ENCODE measurements at regions not wholly inside any gene's neighbourhood (a gene's known extent, or its start where the extent isn't known, plus 50 kb on each side); places are given as distances from the start of the nearest gene placed in this dataset.

- no peak overlapping the region for H3K9ac ChIP-seq (ENCODE audit: low read length)
- no peaks in the 10 kb centered on the region for H4K20me1 ChIP-seq (ENCODE audit: insufficient read depth, low read length)
- H3K27me3 ChIP-seq (replicated peaks; ENCODE audit: insufficient read depth, low read length): no peaks in the 10 kb centered on the region
- H3K4me1 ChIP-seq (ENCODE audit: low read length): no peaks in the 10 kb centered on the region
- H3K79me2 ChIP-seq (ENCODE audit: low read length): no peaks in the 10 kb centered on the region
- H3K9me3 ChIP-seq (replicated peaks; ENCODE audit: insufficient read depth, low read length): no peaks in the 10 kb centered on the region
- DNase-seq: no peak
- H3K4me3 ChIP-seq (ENCODE audit: low read length): no peak overlapping the region
- no peaks in the 10 kb centered on the region for H3F3A ChIP-seq (ENCODE audit: insufficient read depth, low read length)
- H3K9me2 ChIP-seq (replicated peaks; ENCODE audit: insufficient read depth, low read length): no peaks in the 10 kb centered on the region
- H2AFZ ChIP-seq (ENCODE audit: low read length): no peak overlapping the region
- H3K36me3 ChIP-seq (replicated peaks; ENCODE audit: insufficient read depth, low read length): no peaks in the 10 kb centered on the region
- H3K4me2 ChIP-seq (ENCODE audit: low read depth, low read length): no peak overlapping the region
- TF ChIP-seq CTCF (IDR thresholded peaks at IDR 0.05; ENCODE audit: low read length) (no peak), EZH2phosphoT487 (IDR thresholded peaks at IDR 0.05; ENCODE audit: low read length) (no peak), EZH2 (optimal IDR thresholded peaks at IDR 0.05; ENCODE audit: low read depth, low read length) (no peak)
- no peak overlapping the region for H3K27ac ChIP-seq (ENCODE audit: low read length)
Measured at GRCh38 chr2:198638577-198638976, 819.2 kb downstream of the SATB2 start.

- H3K4me2 ChIP-seq (ENCODE audit: low read depth, low read length): no peak overlapping the region
- H4K20me1 ChIP-seq (ENCODE audit: insufficient read depth, low read length): no peaks in the 10 kb centered on the region
- TF ChIP-seq EZH2phosphoT487 (IDR thresholded peaks at IDR 0.05; ENCODE audit: low read length): no peak
- no peak for TF ChIP-seq CTCF (IDR thresholded peaks at IDR 0.05; ENCODE audit: low read length)
- H2AFZ ChIP-seq (ENCODE audit: low read length): no peak overlapping the region
- H3K9ac ChIP-seq (ENCODE audit: low read length): no peak overlapping the region
- no peaks in the 10 kb centered on the region for H3K79me2 ChIP-seq (ENCODE audit: low read length)
- H3K4me1 ChIP-seq (ENCODE audit: low read length): no peaks in the 10 kb centered on the region
- no peaks in the 10 kb centered on the region for H3K27me3 ChIP-seq (replicated peaks; ENCODE audit: insufficient read depth, low read length)
- no peaks in the 10 kb centered on the region for H3K9me2 ChIP-seq (replicated peaks; ENCODE audit: insufficient read depth, low read length)
- H3K36me3 ChIP-seq (replicated peaks; ENCODE audit: insufficient read depth, low read length): no peaks in the 10 kb centered on the region
- H3K4me3 ChIP-seq (ENCODE audit: low read length): no peak overlapping the region
- DNase-seq: no peak
- no peak overlapping the region for H3K27ac ChIP-seq (ENCODE audit: low read length)
- H3K9me3 ChIP-seq (replicated peaks; ENCODE audit: insufficient read depth, low read length): no peaks in the 10 kb centered on the region
- no peaks in the 10 kb centered on the region for H3F3A ChIP-seq (ENCODE audit: insufficient read depth, low read length)
Measured at GRCh38 chr2:198630384-198630783, 826.0 kb downstream of the PLCL1 start.

GRCh38 chr2:198628596-198628995, 824.2 kb downstream of the PLCL1 start:
- H3F3A ChIP-seq (ENCODE audit: insufficient read depth, low read length): no peaks in the 10 kb centered on the region
- H3K27ac ChIP-seq (ENCODE audit: low read length): no peak overlapping the region
- H3K9me3 ChIP-seq (replicated peaks; ENCODE audit: insufficient read depth, low read length): no peaks in the 10 kb centered on the region
- no peak overlapping the region for H2AFZ ChIP-seq (ENCODE audit: low read length)
- H3K4me1 ChIP-seq (ENCODE audit: low read length): no peaks in the 10 kb centered on the region
- no peak overlapping the region for H3K4me3 ChIP-seq (ENCODE audit: low read length)
- H3K9ac ChIP-seq (ENCODE audit: low read length): no peak overlapping the region
- no peaks in the 10 kb centered on the region for H3K27me3 ChIP-seq (replicated peaks; ENCODE audit: insufficient read depth, low read length)
- H3K4me2 ChIP-seq (ENCODE audit: low read depth, low read length): no peak overlapping the region
- no peaks in the 10 kb centered on the region for H3K79me2 ChIP-seq (ENCODE audit: low read length)
- no peaks in the 10 kb centered on the region for H4K20me1 ChIP-seq (ENCODE audit: insufficient read depth, low read length)
- no peaks in the 10 kb centered on the region for H3K36me3 ChIP-seq (replicated peaks; ENCODE audit: insufficient read depth, low read length)
- DNase-seq: no peak
- TF ChIP-seq CTCF (IDR thresholded peaks at IDR 0.05; ENCODE audit: low read length) (no peak), EZH2phosphoT487 (IDR thresholded peaks at IDR 0.05; ENCODE audit: low read length) (no peak), EZH2 (optimal IDR thresholded peaks at IDR 0.05; ENCODE audit: low read depth, low read length) (no peak)
- no peaks in the 10 kb centered on the region for H3K9me2 ChIP-seq (replicated peaks; ENCODE audit: insufficient read depth, low read length)
